ENCODE measurements at regions not wholly inside any gene's neighbourhood (a gene's known extent, or its start where the extent isn't known, plus 50 kb on each side); places are given as distances from the start of the nearest gene placed in this dataset.
A peak's percentile ranks its signal among the peaks of the same experiment; 100 is the strongest.

DNA sequence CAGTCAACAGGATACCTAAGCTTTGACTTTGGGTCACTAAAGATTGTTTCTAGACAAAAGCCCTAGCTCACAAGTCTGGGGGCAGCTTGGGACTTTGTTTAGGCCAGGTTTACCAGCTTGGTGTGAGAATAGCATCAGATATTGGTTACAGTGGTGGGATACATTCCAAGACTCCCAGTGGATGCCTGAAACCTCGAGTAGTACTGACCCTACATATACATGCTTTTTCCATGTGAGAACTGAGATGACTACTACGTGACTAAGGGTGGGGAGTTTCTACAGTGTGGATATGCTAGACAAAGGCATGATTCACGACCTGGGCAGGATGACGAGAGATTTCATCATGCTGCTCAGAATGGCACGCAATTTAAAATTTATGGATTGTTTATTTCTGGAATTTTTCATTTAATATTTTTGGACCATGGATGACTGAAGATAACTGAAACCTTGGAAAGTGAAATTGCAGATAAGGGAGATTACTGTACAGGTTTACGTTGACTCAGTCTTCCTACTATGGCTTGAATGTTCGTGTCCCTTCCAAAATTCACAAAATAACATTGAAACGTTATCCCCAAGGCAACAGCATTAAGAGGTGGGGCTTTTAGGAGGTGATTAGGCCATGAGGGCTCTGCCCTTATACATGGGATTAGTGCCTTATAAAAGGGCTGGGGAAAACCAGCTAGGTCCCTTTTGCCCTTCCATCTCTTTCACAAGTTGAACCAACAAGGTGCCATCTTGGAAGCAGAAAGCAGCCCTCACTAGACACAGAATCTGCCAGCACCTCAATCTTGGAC, 50.2 kb upstream of the CTAGE1 start:
- peak; percentile 63 to 96 for DNase-seq (ENCODE audit: low read depth in 2 of 2)

DNA sequence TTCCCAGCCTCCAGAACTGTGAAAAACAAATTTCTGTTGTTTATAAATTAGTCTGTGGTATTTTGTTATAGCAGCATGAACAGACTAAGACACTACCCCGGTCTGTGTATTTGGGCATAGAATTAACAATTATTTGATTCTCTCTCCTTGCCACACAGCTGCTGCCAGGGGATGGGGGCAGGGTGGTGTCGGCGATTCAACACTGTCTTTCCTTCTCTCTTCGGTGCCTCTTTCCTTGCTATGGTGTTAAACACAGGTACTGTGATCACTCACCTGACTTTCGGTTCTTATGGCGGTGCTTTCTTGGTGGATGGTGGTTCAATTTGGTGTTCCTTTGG, 50.8 kb upstream of the CTAGE1 start:
- no peak for DNase-seq (ENCODE audit: low read depth in 2 of 2)

DNA sequence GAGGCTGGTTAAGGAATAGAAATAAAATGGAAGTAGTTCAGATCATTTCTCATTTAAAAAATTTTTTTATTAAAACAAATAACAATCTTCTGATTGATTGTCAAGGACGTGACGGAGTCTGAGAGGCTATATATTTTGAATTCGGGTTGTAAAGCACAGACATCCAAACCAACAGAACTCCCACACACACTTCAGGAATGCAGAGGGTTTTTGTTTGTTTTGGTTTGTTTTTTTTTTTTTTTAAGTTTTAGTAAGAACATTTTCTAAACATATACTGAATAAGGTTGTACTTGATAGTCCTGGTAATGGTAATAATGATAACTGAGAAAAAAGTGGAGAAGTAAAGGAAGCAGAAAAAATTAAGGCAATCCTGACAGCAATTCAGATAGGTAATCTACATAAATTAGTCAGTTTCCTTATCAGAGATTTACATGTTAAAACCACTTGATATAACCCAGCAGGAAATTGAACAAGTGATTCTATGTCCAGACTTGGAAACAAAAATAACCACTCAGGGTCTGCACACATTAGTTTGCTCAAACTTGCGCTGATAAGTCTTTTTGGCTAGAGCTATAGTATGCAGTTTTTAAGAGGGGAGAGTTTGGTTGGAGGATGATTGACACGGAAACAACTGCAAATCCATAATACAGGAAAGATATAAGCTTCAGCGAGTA, 51.5 kb upstream of the CTAGE1 start:
- DNase-seq (ENCODE audit: low read depth in 2 of 2): no peak

GRCh38 chr18:22469926-22470247, 52.2 kb upstream of the CTAGE1 start:
- DNase-seq (ENCODE audit: low read depth in 2 of 2): no peak

GRCh38 chr18:22470248-22471235, 52.8 kb upstream of the CTAGE1 start:
- peak in 1 of 2 donors; percentile 85 for DNase-seq (ENCODE audit: low read depth in 2 of 2)

DNA sequence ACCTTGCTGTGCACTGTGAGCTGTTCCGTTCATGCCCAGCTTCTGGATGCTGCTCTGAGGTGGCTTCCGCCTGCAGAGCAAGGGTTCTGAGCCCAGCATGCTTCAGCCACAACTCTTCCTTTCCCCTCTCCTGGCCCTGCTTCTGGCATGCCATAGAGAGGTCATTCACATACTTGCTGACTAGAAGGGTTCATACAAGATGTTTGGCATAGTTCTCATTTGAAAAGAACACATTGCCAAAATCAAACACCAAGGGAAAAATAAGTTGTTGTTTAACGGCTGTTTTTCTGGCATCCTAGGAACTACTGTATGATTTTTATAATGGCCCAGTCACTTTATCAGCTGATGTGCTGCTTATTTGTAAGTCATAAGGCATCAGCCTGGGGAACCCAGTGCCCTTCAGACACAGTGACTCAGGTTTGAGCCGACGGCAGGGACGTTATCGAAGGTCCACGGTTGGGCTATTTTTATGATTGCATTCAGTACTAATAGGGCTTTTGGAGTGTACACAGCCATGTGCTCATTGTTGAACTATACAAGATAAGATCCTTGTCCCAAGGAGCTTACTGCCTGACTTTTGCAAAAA, 53.9 kb upstream of the CTAGE1 start:
- DNase-seq (ENCODE audit: low read depth in 2 of 2): peak in 1 of 2 donors; percentile 61

DNA sequence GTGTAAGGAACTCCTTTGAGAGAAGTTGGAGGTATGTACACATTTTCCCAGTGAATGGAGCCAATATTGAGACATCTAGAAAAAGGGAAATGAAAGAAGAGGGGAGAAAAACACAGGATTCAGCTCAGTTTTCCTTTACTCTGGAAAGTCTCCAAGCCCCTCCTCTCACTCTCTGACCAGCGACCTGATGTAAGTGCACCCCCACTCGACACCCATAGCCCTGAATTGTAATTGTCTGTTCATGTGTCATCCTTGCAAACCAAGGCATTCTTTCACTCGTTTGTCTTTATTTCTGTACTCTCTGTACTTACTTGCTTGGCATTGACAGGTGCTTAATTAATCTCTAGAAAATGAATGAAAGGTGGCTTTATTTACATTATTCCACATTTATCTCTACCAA, 55.7 kb upstream of the CTAGE1 start:
- peak in 1 of 2 donors; percentile 43 for DNase-seq (ENCODE audit: low read depth in 2 of 2)

- no peak for DNase-seq (ENCODE audit: low read depth in 2 of 2)
Observed at GRCh38 chr18:22475426-22476100, 57.8 kb upstream of the CTAGE1 start.

DNA sequence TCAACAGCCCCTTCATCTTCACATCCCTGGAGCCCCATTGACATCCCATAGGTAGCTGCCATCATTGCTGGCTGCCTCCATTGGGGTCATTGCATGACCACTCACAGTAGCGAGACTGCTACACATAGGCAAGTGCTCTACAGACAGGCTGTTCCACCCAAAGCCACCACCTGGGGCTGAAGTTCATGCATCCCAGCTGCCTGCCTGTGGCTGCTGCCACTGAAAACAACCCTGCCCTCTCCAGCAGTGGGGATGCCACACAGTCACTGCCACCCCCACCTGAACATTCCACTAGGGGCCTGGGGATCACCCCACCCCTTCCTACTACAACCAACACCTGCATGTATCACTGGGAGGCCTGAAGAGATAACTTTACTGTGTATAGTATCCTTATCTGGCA, 59.5 kb upstream of the CTAGE1 start:
- no peak for DNase-seq (ENCODE audit: low read depth in 2 of 2)

DNA sequence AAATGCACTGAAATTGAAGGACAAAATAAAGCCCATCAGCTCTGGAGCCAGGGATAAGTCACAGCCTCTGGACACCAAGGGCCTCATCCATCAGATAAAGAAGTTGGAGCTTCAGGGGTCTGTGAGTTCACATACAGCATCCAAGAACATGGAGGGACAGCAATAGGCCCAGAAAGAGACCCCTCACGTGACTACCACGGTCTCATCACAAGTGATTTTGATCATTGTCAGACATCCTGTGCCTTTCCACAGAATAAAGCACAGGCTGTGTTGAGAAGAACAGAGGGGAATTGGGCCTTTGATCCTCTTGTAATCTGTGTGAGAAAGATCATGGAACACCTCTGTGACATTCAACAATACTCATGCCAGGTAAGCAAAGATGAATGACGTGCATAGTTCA, 65.2 kb upstream of the CTAGE1 start:
- no peak for DNase-seq (ENCODE audit: low read depth in 2 of 2)

DNA sequence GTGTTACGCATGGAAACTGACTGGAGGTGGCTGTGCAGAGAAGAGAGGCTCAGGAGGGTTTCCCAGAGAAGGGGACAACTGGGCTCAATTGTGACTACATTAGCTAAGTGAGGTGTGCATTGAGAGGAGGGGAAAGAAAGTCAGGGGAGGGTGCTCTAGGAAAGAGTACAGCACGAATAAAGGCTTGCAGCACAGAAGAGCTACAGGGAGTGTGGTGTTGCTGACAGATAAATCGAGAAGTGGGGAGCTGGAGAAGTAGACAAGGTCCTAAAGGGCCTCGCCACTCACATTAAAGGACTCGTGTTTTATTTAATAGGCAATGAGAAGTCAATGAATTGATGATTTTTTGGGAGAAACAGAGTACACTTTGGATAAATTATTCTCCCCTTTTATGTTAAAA, 65.7 kb upstream of the CTAGE1 start:
- DNase-seq (ENCODE audit: low read depth in 2 of 2): no peak

- no peak for DNase-seq (ENCODE audit: low read depth in 2 of 2)
Observed at GRCh38 chr18:22484471-22484870, 66.8 kb upstream of the CTAGE1 start.

- DNase-seq (ENCODE audit: low read depth in 2 of 2): no peak
Observed at GRCh38 chr18:22485808-22486244, 68.1 kb upstream of the CTAGE1 start.

DNA sequence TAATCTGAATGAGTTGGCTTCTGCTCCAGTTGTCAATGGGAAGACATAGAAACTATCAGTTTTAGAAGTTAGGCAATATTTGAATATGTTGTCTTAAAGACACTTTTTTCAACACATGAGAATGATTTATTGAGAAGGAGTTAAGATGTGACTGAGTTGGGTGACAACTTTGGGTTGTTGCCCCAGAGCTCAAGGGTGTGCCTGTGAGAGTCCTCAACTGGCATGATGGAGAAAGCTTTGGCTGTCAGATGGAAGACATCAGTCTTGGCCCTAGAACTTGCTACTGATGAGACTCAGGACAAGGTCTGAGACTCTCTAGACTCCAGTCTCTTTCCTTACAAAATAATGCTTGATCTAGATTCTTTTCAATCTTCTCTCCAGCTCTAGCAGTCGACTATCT, 69.0 kb upstream of the CTAGE1 start:
- no peak for DNase-seq (ENCODE audit: low read depth in 2 of 2)

GRCh38 chr18:22488554-22488953, 70.8 kb upstream of the CTAGE1 start:
- no peak for DNase-seq (ENCODE audit: low read depth in 2 of 2)

DNA sequence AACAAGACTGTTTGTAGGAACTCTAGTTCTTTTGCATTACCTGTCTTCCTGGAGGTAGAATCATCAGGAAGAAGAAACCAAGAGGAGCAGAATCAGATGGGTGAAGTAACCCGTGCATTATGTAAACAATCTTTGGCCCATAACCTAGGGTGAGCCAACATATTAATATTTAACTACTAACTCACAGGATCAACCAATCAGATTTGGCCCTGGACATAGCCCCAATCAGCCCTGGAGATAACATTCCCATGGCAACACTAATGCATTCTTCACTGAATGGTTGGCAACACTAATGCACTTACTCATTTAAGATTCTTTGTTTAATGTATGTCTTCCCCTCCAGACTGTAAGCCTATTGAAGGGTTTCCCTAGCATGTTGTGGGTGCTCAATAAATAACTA, 72.0 kb upstream of the CTAGE1 start:
- DNase-seq (ENCODE audit: low read depth in 2 of 2): no peak

- peak in 1 of 2 donors; percentile 43 for DNase-seq (ENCODE audit: low read depth in 2 of 2)
Observed at GRCh38 chr18:22490429-22490846, 72.7 kb upstream of the CTAGE1 start.

GRCh38 chr18:22493255-22493654, 75.5 kb upstream of the CTAGE1 start:
- DNase-seq (ENCODE audit: low read depth in 2 of 2): no peak

DNA sequence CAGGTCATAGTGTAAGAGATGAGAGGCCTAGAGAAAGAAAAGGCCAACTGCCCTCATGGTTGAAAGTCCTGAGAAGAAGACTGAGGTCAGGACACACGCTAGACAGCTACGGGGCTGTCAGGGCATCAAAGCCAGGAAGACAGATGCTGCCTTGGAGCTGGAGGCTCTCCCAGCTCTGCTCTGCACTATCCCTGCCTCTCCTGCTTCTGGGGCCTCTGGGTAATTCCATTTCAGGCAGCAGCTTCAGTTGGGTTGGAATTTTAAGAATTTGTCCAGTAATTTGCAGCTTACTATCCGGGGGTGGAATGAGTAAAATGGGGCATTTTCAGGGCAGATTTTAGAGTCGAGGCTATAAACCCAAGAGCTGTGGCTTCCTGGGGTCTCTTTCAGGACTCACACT, 76.2 kb upstream of the CTAGE1 start:
- DNase-seq (ENCODE audit: low read depth in 2 of 2): no peak

DNA sequence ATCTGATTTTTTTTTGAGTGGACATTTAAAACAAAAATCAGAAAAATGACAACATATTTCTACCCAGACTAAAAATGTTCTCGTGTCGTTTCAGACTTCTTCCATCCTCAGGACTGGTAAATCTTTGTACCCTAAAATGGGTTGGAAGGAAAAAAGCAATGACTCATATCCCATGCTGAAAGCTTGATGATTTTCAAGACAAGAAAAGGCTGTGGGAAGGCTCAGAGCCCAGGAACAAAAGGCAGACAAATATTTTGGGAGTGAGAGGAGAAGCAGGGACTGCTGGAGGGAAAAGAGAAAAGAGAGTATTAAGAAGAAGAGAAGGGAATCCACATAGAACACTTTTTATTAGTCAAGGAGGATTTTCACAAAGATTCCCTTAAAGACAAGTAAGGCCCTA, 77.1 kb upstream of the CTAGE1 start:
- DNase-seq (ENCODE audit: low read depth in 2 of 2): peak in 1 of 2 donors; percentile 56

GRCh38 chr18:22499421-22499820, 81.7 kb upstream of the CTAGE1 start:
- DNase-seq (ENCODE audit: low read depth in 2 of 2): no peak
